ENCODE measurements at regions not wholly inside any gene's neighbourhood (a gene's known extent, or its start where the extent isn't known, plus 50 kb on each side); places are given as distances from the start of the nearest gene placed in this dataset.

- H3K9me1 ChIP-seq (ENCODE audit: insufficient read depth, low read length), result no peaks in the 10 kb centered on the region
- no TSS peak for BruUV-seq (replicated peaks)
- no peak overlapping the region for H3K9ac ChIP-seq (ENCODE audit: low read depth, low read length)
- no peak overlapping the region for H3K14ac ChIP-seq (replicated peaks; ENCODE audit: low read depth, low read length)
- H3K27ac ChIP-seq (ENCODE audit: insufficient read depth, low read length), result no peak overlapping the region
- H4K91ac ChIP-seq (ENCODE audit: insufficient read depth, low read depth, low read length), result no peak overlapping the region
- no peaks in the 10 kb centered on the region for H3K4me1 ChIP-seq (ENCODE audit: control insufficient read depth, insufficient read depth, low read length)
- no peaks in the 10 kb centered on the region for H3K36me3 ChIP-seq (ENCODE audit: control insufficient read depth, insufficient read depth, low read length)
- H3K79me1 ChIP-seq (ENCODE audit: low read depth in 1 of 2, low read length in 2 of 2), result no peaks in the 10 kb centered on the region
- H4K8ac ChIP-seq (ENCODE audit: low read depth in 2 of 2, low read length in 2 of 2), result no peak overlapping the region
- no peak overlapping the region for H3K4me2 ChIP-seq (ENCODE audit: low read depth, low read length)
- H3K23ac ChIP-seq (ENCODE audit: low read depth, low read length), result no peak overlapping the region
- intact Hi-C loops (cut with micrococcal nuclease), result no loop called here
- no peak overlapping the region for H3K4ac ChIP-seq (ENCODE audit: low read depth, low read length)
- H3K56ac ChIP-seq (ENCODE audit: extremely low read depth, insufficient read depth, low read length), result no peak overlapping the region
- H4K20me1 ChIP-seq (ENCODE audit: insufficient read depth, low read length), result no peaks in the 10 kb centered on the region
- no peak overlapping the region for H3K18ac ChIP-seq (ENCODE audit: low read depth, low read length)
- in situ Hi-C loops (cut with MboI; ENCODE audit: low sequenced_read_pairs), result no loop called here
- no peaks in the 10 kb centered on the region; the same call in 1 of the 2 replicates for H3K27me3 ChIP-seq (ENCODE audit: control insufficient read depth, insufficient read depth, low read length)
- no peak overlapping the region for H2AK9ac ChIP-seq (replicated peaks; ENCODE audit: low read depth, low read length, poor library complexity)
- H4K5ac ChIP-seq (ENCODE audit: low read depth, low read length), result no peak overlapping the region
- ChIA-PET POLR2A (ENCODE audit: unreplicated experiment) (no interaction called here), CTCF (no interaction called here)
- no peak overlapping the region for H2AFZ ChIP-seq (replicated peaks; ENCODE audit: low read length, poor library complexity)
- dilution Hi-C loops (cut with HindIII; ENCODE audit: low sequenced_read_pairs, unreplicated experiment), result no loop called here
- H3K4me3 ChIP-seq (ENCODE audit: insufficient read depth, low read depth, low read length), result no peak overlapping the region
- no peaks in the 10 kb centered on the region for H3K9me3 ChIP-seq (ENCODE audit: control insufficient read depth, insufficient read depth, low read length)
- no CpG with 5 or more reads among the region's 2 CpGs for WGBS, 2 experiments (ENCODE audit: extremely low coverage in 2 of 2, insufficient read length in 1 of 2)
- TF ChIP-seq RAD21 (IDR thresholded peaks at IDR 0.05; ENCODE audit: low read length) (no peak), MAZ (IDR thresholded peaks at IDR 0.05; ENCODE audit: borderline replicate concordance, low read depth, low read length) (no peak), ELK1 (IDR thresholded peaks at IDR 0.05; ENCODE audit: borderline replicate concordance, low read depth, low read length) (no peak), USF2 (IDR thresholded peaks at IDR 0.05; ENCODE audit: low read depth, low read length) (no peak), NFE2L2 (IDR thresholded peaks at IDR 0.05; ENCODE audit: low read depth, low read length) (no peak), CEBPB (IDR thresholded peaks at IDR 0.05; ENCODE audit: low read depth, low read length) (no peak), RFX5 (IDR thresholded peaks at IDR 0.05; ENCODE audit: low read depth, low read length) (no peak), SMC3 (IDR thresholded peaks at IDR 0.05; ENCODE audit: low read depth, low read length) (no peak), CTCF (conservative IDR thresholded peaks at IDR 0.05; ENCODE audit: low read depth, low read length) (no peak), MAFK (IDR thresholded peaks at IDR 0.05; ENCODE audit: low read depth, low read length) (no peak)
- H2BK120ac ChIP-seq (ENCODE audit: low read depth, low read length), result no peak overlapping the region
- H2BK5ac ChIP-seq (ENCODE audit: low read depth, low read length, poor library complexity, severe bottlenecking), result no peak overlapping the region
- H2BK20ac ChIP-seq (ENCODE audit: low read depth, low read length), result no peak overlapping the region
- no peak for DNase-seq
- H2AK5ac ChIP-seq (ENCODE audit: low read depth, low read length), result no peak overlapping the region
- H2BK15ac ChIP-seq (ENCODE audit: low read depth, low read length), result no peak overlapping the region
- ATAC-seq (ENCODE audit: low read depth), result no peak
Measured at GRCh38 chr5:41670854-41671479, 160.6 kb upstream of the PLCXD3 start.
